Caco-2 (cell line): ENCODE measurements at regions not wholly inside any gene's neighbourhood (a gene's known extent, or its start where the extent isn't known, plus 50 kb on each side); places are given as distances from the start of the nearest gene placed in this dataset.

Experiments
- BruUV-seq: library from RNA; stranded (reverse); fragments of 400-500 nt; replicated peaks from 2 replicates; lab custom pipeline; 2021; lab: Mats Ljungman, UMichigan
- CTCF ChIA-PET: fragments of 300-600 bp; sonication (Branson Sonifier 250); formaldehyde crosslinking; loops from one replicate; lab custom pipeline; 2022; ENCODE audit warnings: antibody characterized with exemption; lab: Charles Lee
- POLR2A ChIA-PET: fragments of 300-600 bp; sonication (Branson Sonifier 250); formaldehyde crosslinking; loops from one replicate; lab custom pipeline; 2022; ENCODE audit warnings: antibody characterized with exemption; lab: Charles Lee
- DNase-seq, 2 experiments: peaks; one replicate each; pipeline versions ENCODE4 v3.0.0 to v3.0.0-alpha.2; 2020 to 2022
- H3K27me3 ChIP-seq: replicated peaks from 2 replicates; pipeline ENCODE4 v1.6.0; 2011; ENCODE audit warnings: low read length; ENCODE audit not compliant: control insufficient read depth, insufficient read depth
- H3K36me3 ChIP-seq: 2 replicates; pipeline ENCODE4 v1.5.1; 2011; ENCODE audit warnings: low read length; ENCODE audit not compliant: control insufficient read depth, insufficient read depth
- H3K4me1 ChIP-seq: fragments of 250-450 bp; sonication (Bioruptor Pico); 2 replicates; pipeline ENCODE4 v1.5.1; 2020; ENCODE audit warnings: mild to moderate bottlenecking
- H3K4me3 ChIP-seq: 2 replicates; pipeline ENCODE4 v1.5.1; 2011; ENCODE audit warnings: low read depth, mild to moderate bottlenecking, control low read depth, low read length
- H3K9me3 ChIP-seq: fragments of 250-450 bp; sonication (Bioruptor Pico); 2 replicates; pipeline ENCODE4 v1.5.1; 2020; ENCODE audit warnings: mild to moderate bottlenecking, moderate library complexity
- H3K27ac Mint-ChIP-seq: one replicate; pipeline ENCODE4 v1.8.0; 2022; ENCODE audit warnings: mixed read lengths; ENCODE audit not compliant: unreplicated experiment
- H3K27me3 Mint-ChIP-seq: one replicate; pipeline ENCODE4 v1.8.0; 2022; ENCODE audit warnings: mixed read lengths; ENCODE audit not compliant: insufficient read depth, unreplicated experiment
- H3K36me3 Mint-ChIP-seq: one replicate; pipeline ENCODE4 v1.8.0; 2022; ENCODE audit warnings: mild to moderate bottlenecking, mixed read lengths; ENCODE audit not compliant: insufficient read depth, unreplicated experiment
- H3K4me1 Mint-ChIP-seq: one replicate; pipeline ENCODE4 v1.8.0; 2022; ENCODE audit warnings: low read depth, mixed read lengths; ENCODE audit not compliant: unreplicated experiment
- H3K4me3 Mint-ChIP-seq: one replicate; pipeline ENCODE4 v1.8.0; 2022; ENCODE audit warnings: mild to moderate bottlenecking, moderate library complexity, mixed read lengths; ENCODE audit not compliant: unreplicated experiment
- H3K9me3 Mint-ChIP-seq: one replicate; pipeline ENCODE4 v1.8.0; 2022; ENCODE audit warnings: mixed read lengths; ENCODE audit not compliant: unreplicated experiment
- CTCF ChIP-seq, 2 experiments: fragments of 200-600 bp in 1 of 2; IDR thresholded peaks; 1 replicate in 1 of 2; 2 replicates in 1 of 2; pipeline versions ENCODE4 v1.5.1 to v1.8.0; 2011 to 2022; ENCODE audit warnings: antibody characterized with exemption in 1 of 2, control low read depth in 1 of 2, inconsistent platforms in 1 of 2, low read depth in 1 of 2, low read length in 1 of 2, mild to moderate bottlenecking in 1 of 2, moderate library complexity in 1 of 2; ENCODE audit not compliant: insufficient read depth in 1 of 2, severe bottlenecking in 1 of 2, unreplicated experiment in 1 of 2
- intact Hi-C: fragments of 100-400 bp; cut with micrococcal nuclease; formaldehyde crosslinking; loops from one replicate; pipeline ENCODE4 v1.10.0; 2022; ENCODE audit not compliant: unreplicated experiment

GRCh38 chr12:13417516-13417915 lies 221.0 kb downstream of the EMP1 start:
- no peak for TF ChIP-seq CTCF (IDR thresholded peaks at IDR 0.05; ENCODE audit: insufficient read depth in 1 of 2, low read depth in 1 of 2, low read length in 1 of 2, severe bottlenecking in 1 of 2, unreplicated experiment in 1 of 2)
- POLR2A ChIA-PET, result no interaction called here
- Histone ChIP-seq H3K36me3 (no peaks in the 10 kb centered on the region), H3K9me3 (no peaks in the 10 kb centered on the region), H3K4me3 (no peak overlapping the region), H3K27me3 (no peaks in the 10 kb centered on the region), H3K4me1 (no peaks in the 10 kb centered on the region)
- Mint-ChIP-seq H3K27ac (no peak overlapping the region), H3K4me3 (no peak overlapping the region), H3K36me3 (no peaks in the 10 kb centered on the region), H3K9me3 (no peaks in the 10 kb centered on the region), H3K4me1 (no peaks in the 10 kb centered on the region), H3K27me3 (peaks cover 28% of the 10 kb centered on the region)
- no TSS peak for BruUV-seq
- intact Hi-C loops, result no loop called here
- no peak for DNase-seq
- CTCF ChIA-PET, result no interaction called here

DNA sequence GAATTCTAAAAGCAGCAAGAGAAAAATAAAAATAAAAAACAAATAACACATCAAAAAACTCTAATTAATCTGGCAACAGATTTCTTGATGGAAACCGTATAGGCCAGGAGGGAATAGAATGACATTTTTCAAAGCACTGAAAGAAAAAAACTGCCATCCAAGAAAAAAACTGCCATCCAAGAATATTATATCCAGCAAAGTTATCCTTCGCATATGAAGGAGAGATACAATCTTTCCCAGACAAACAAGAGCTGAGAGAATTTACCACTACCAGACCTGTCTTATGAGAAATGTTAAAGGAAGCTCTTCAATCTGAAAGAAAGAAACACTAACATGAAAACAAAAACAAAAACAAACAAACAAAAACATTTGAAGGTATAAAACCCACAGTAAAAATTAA lies 214.8 kb downstream of the EMP1 start:
- Histone ChIP-seq H3K4me1 (no peaks in the 10 kb centered on the region), H3K36me3 (no peaks in the 10 kb centered on the region), H3K4me3 (no peak overlapping the region), H3K9me3 (peaks cover 15% of the 10 kb centered on the region), H3K27me3 (no peaks in the 10 kb centered on the region)
- H3K4me1 Mint-ChIP-seq, result no peaks in the 10 kb centered on the region
- no peaks in the 10 kb centered on the region for H3K36me3 Mint-ChIP-seq
- no peak for TF ChIP-seq CTCF (IDR thresholded peaks at IDR 0.05; ENCODE audit: insufficient read depth in 1 of 2, low read depth in 1 of 2, low read length in 1 of 2, severe bottlenecking in 1 of 2, unreplicated experiment in 1 of 2)
- H3K9me3 Mint-ChIP-seq, result peaks cover 19% of the 10 kb centered on the region
- intact Hi-C loops, result no loop called here
- ChIA-PET CTCF (no interaction called here), POLR2A (no interaction called here)
- no peak overlapping the region for H3K27ac Mint-ChIP-seq
- DNase-seq, result no peak
- H3K27me3 Mint-ChIP-seq, result peaks cover 22% of the 10 kb centered on the region
- H3K4me3 Mint-ChIP-seq, result no peak overlapping the region
- no TSS peak for BruUV-seq

- DNase-seq, result no peak
- intact Hi-C loops, result no loop called here
- peaks cover 10% of the 10 kb centered on the region for H3K27me3 Mint-ChIP-seq
- H3K4me3 Mint-ChIP-seq, result no peak overlapping the region
- no peak for TF ChIP-seq CTCF (IDR thresholded peaks at IDR 0.05; ENCODE audit: insufficient read depth in 1 of 2, low read depth in 1 of 2, low read length in 1 of 2, severe bottlenecking in 1 of 2, unreplicated experiment in 1 of 2)
- Histone ChIP-seq H3K9me3 (peaks cover 4% of the 10 kb centered on the region), H3K36me3 (no peaks in the 10 kb centered on the region), H3K4me3 (no peak overlapping the region), H3K4me1 (0 out of 2 replicates have a peak, but pooled peaks cover 8% of the 10 kb centered on the region), H3K27me3 (no peaks in the 10 kb centered on the region)
- H3K27ac Mint-ChIP-seq, result no peak overlapping the region
- ChIA-PET POLR2A (no interaction called here), CTCF (interaction anchor here (0.9 kb wide), 1 partner anchor 47 kb away, joined by 3 read pairs; no protein-coding TSS in a partner anchor)
- peaks cover 12% of the 10 kb centered on the region for H3K9me3 Mint-ChIP-seq
- H3K4me1 Mint-ChIP-seq, result peaks cover 10% of the 10 kb centered on the region
- H3K36me3 Mint-ChIP-seq, result no peaks in the 10 kb centered on the region
- BruUV-seq, result no TSS peak
These were observed 209.6 kb downstream of the EMP1 start for GRCh38 chr12:13405961-13406703.
